WTC11 (cell line): ENCODE measurements at regions not wholly inside any gene's neighbourhood (a gene's known extent, or its start where the extent isn't known, plus 50 kb on each side); places are given as distances from the start of the nearest gene placed in this dataset.

Source experiments
- ATAC-seq: fragments of 200-7000 bp; cut with Tn5 transposase; 2 replicates; pipeline ENCODE4 v1.10.0; 2021; ENCODE audit warnings: mild to moderate bottlenecking, moderate library complexity
- CTCF ChIA-PET: fragments of 300-600 bp; sonication (Branson Sonifier 250); formaldehyde crosslinking; loops from one replicate; lab custom pipeline; 2021; ENCODE audit warnings: antibody characterized with exemption; lab: Charles Lee
- POLR2A ChIA-PET: fragments of 350-600 bp; sonication (Branson Sonifier 250); formaldehyde crosslinking; loops from one replicate; lab custom pipeline; 2021; ENCODE audit warnings: antibody characterized with exemption; lab: Charles Lee
- DNase-seq: peaks from one replicate; pipeline ENCODE4 v3.0.0; 2021; ENCODE audit warnings: low spot score
- H3K27ac Mint-ChIP-seq: 2 replicates; pipeline ENCODE4 v1.8.0; 2021; ENCODE audit warnings: mixed read lengths
- H3K27me3 Mint-ChIP-seq: 2 replicates; pipeline ENCODE4 v1.8.0; 2021; ENCODE audit warnings: low read depth, mild to moderate bottlenecking, moderate library complexity, mixed read lengths
- H3K36me3 Mint-ChIP-seq: 2 replicates; pipeline ENCODE4 v1.8.0; 2021; ENCODE audit warnings: mixed read lengths
- H3K4me1 Mint-ChIP-seq: 2 replicates; pipeline ENCODE4 v1.8.0; 2022; ENCODE audit warnings: mixed read lengths
- H3K4me3 Mint-ChIP-seq: 2 replicates; pipeline ENCODE4 v1.8.0; 2021; ENCODE audit warnings: mild to moderate bottlenecking, moderate library complexity, mixed read lengths
- H3K9me3 Mint-ChIP-seq: 2 replicates; pipeline ENCODE4 v1.8.0; 2021; ENCODE audit warnings: mixed read lengths
- AR ChIP-seq: fragments of 250-450 bp; sonication (Bioruptor Pico); IDR thresholded peaks from 2 replicates; pipeline ENCODE4 v1.9.0; 2021; ENCODE audit warnings: mild to moderate bottlenecking
- ATF3 ChIP-seq: sonication (generic); formaldehyde crosslinking; conservative IDR thresholded peaks from 2 replicates; pipeline ENCODE4 v1.8.1; 2022; ENCODE audit warnings: mild to moderate bottlenecking, missing genetic modification reagents
- E2F1 ChIP-seq: sonication (generic); formaldehyde crosslinking; IDR thresholded peaks from 2 replicates; pipeline ENCODE4 v1.8.0; 2022; ENCODE audit warnings: mild to moderate bottlenecking, missing genetic modification reagents
- ERG ChIP-seq: fragments of 250-450 bp; sonication (Bioruptor Pico); IDR thresholded peaks from 2 replicates; pipeline ENCODE4 v1.8.0; 2021; ENCODE audit warnings: mild to moderate bottlenecking
- ESRRA ChIP-seq: sonication (generic); formaldehyde crosslinking; IDR thresholded peaks from 2 replicates; pipeline ENCODE4 v1.8.1; 2022; ENCODE audit warnings: mild to moderate bottlenecking, missing genetic modification reagents, borderline replicate concordance
- HMGA2 ChIP-seq: fragments of 250-450 bp; sonication (Bioruptor Pico); IDR thresholded peaks from 2 replicates; pipeline ENCODE4 v1.4.0; 2021; ENCODE audit warnings: mild to moderate bottlenecking, moderate library complexity
- NFYB ChIP-seq: sonication (generic); formaldehyde crosslinking; conservative IDR thresholded peaks from 2 replicates; pipeline ENCODE4 v1.8.0; 2022; ENCODE audit warnings: low read depth, missing genetic modification reagents
- NR1H2 ChIP-seq: sonication (generic); formaldehyde crosslinking; IDR thresholded peaks from 2 replicates; pipeline ENCODE4 v1.9.0; 2021; ENCODE audit warnings: mild to moderate bottlenecking, moderate library complexity, missing genetic modification reagents
- OVOL2 ChIP-seq: fragments of 250-450 bp; sonication (Bioruptor Pico); IDR thresholded peaks from 2 replicates; pipeline ENCODE4 v1.9.0; 2021; ENCODE audit warnings: mild to moderate bottlenecking, borderline replicate concordance
- PREB ChIP-seq: sonication (generic); formaldehyde crosslinking; IDR thresholded peaks from 2 replicates; pipeline ENCODE4 v1.8.1; 2022; ENCODE audit warnings: mild to moderate bottlenecking, missing genetic modification reagents, moderate library complexity, borderline replicate concordance
- RELA ChIP-seq: sonication (generic); formaldehyde crosslinking; IDR thresholded peaks from 2 replicates; pipeline ENCODE4 v1.8.1; 2022; ENCODE audit warnings: missing genetic modification reagents, mild to moderate bottlenecking, borderline replicate concordance
- SP1 ChIP-seq: sonication (generic); formaldehyde crosslinking; conservative IDR thresholded peaks from 2 replicates; pipeline ENCODE4 v1.8.1; 2022; ENCODE audit warnings: missing genetic modification reagents
- STAT6 ChIP-seq: sonication (generic); formaldehyde crosslinking; conservative IDR thresholded peaks from 2 replicates; pipeline ENCODE4 v1.8.1; 2023; ENCODE audit warnings: mild to moderate bottlenecking, low read depth, missing genetic modification reagents, moderate library complexity
- TEAD1 ChIP-seq: sonication (generic); formaldehyde crosslinking; IDR thresholded peaks from 2 replicates; pipeline ENCODE4 v1.8.0; 2022; ENCODE audit warnings: mild to moderate bottlenecking, missing genetic modification reagents
- TP53 ChIP-seq: sonication (generic); formaldehyde crosslinking; IDR thresholded peaks from 2 replicates; pipeline ENCODE4 v1.8.1; 2023; ENCODE audit warnings: mild to moderate bottlenecking, missing genetic modification reagents
- ZNF232 ChIP-seq: sonication (generic); formaldehyde crosslinking; IDR thresholded peaks from 2 replicates; pipeline ENCODE4 v1.8.0; 2022; ENCODE audit warnings: mild to moderate bottlenecking, missing genetic modification reagents
- ZNF281 ChIP-seq: sonication (generic); formaldehyde crosslinking; IDR thresholded peaks from 2 replicates; pipeline ENCODE4 v1.8.0; 2023; ENCODE audit warnings: mild to moderate bottlenecking, missing genetic modification reagents
- ZNF416 ChIP-seq: fragments of 250-450 bp; sonication (Bioruptor Pico); IDR thresholded peaks from 2 replicates; pipeline ENCODE4 v1.9.0; 2021; ENCODE audit warnings: mild to moderate bottlenecking, inconsistent platforms
- ZNF423 ChIP-seq: fragments of 250-450 bp; sonication (Bioruptor Pico); IDR thresholded peaks from 2 replicates; pipeline ENCODE4 v2.1.2; 2022; ENCODE audit warnings: mild to moderate bottlenecking, moderate library complexity
- ZNF671 ChIP-seq: fragments of 250-450 bp; sonication (Bioruptor Pico); IDR thresholded peaks from 2 replicates; pipeline ENCODE4 v1.8.0; 2021; ENCODE audit warnings: mild to moderate bottlenecking

GRCh38 chr4:177239477-177239876, 70.2 kb upstream of the NEIL3 start:
- ATAC-seq (no peak), DNase-seq (no peak)
- H3K9me3 Mint-ChIP-seq = peaks cover 9% of the 10 kb centered on the region
- H3K27ac Mint-ChIP-seq = no peak overlapping the region
- H3K27me3 Mint-ChIP-seq = no peaks in the 10 kb centered on the region
- H3K4me3 Mint-ChIP-seq = no peak overlapping the region
- CTCF ChIA-PET = interaction anchor here (1.3 kb wide), 1 partner anchor 192 kb away, joined by 4 read pairs; no protein-coding TSS in a partner anchor
- POLR2A ChIA-PET = interaction anchor here (0.6 kb wide), 1 partner anchor 25 kb away, joined by 3 read pairs; no protein-coding TSS in a partner anchor
- no peaks in the 10 kb centered on the region for H3K36me3 Mint-ChIP-seq
- TF ChIP-seq AR (CRISPR knock-in tag) = no peak
- TF ChIP-seq SP1 (CRISPR knock-in tag) = no peak
- no peak for TF ChIP-seq PREB (CRISPR knock-in tag)
- no peak for TF ChIP-seq ZNF671 (CRISPR knock-in tag)
- no peak for TF ChIP-seq OVOL2 (CRISPR knock-in tag)
- TF ChIP-seq ERG (CRISPR knock-in tag) = no peak
- no peak for TF ChIP-seq ZNF232
- H3K4me1 Mint-ChIP-seq = no peaks in the 10 kb centered on the region

GRCh38 chr4:177239878-177240277, 69.8 kb upstream of the NEIL3 start:
- Mint-ChIP-seq H3K4me3 (no peak overlapping the region), H3K27ac (no peak overlapping the region), H3K27me3 (no peaks in the 10 kb centered on the region), H3K4me1 (no peaks in the 10 kb centered on the region), H3K9me3 (peaks cover 9% of the 10 kb centered on the region), H3K36me3 (no peaks in the 10 kb centered on the region)
- TF ChIP-seq RELA (CRISPR knock-in tag) = no peak
- TF ChIP-seq ZNF416 (CRISPR knock-in tag) = no peak
- CTCF ChIA-PET = interaction anchor here (1.3 kb wide), 1 partner anchor 193 kb away, joined by 4 read pairs; no protein-coding TSS in a partner anchor
- no peak for ATAC-seq
- POLR2A ChIA-PET = no interaction called here
- DNase-seq = no peak

GRCh38 chr4:177242651-177243286, 66.9 kb upstream of the NEIL3 start:
- Mint-ChIP-seq H3K27ac (no peak overlapping the region), H3K4me3 (no peak overlapping the region), H3K27me3 (no peaks in the 10 kb centered on the region), H3K36me3 (no peaks in the 10 kb centered on the region), H3K9me3 (peaks cover 9% of the 10 kb centered on the region), H3K4me1 (no peaks in the 10 kb centered on the region)
- POLR2A ChIA-PET = no interaction called here
- ATAC-seq (no peak), DNase-seq (no peak)
- CTCF ChIA-PET = interaction anchor here (0.7 kb wide), 1 partner anchor 115 kb away, joined by 3 read pairs; no protein-coding TSS in a partner anchor
- TF ChIP-seq E2F1 (CRISPR knock-in tag) (no peak), ZNF281 (CRISPR knock-in tag) (no peak), STAT6 (CRISPR knock-in tag) (no peak), ESRRA (CRISPR knock-in tag) (no peak), ATF3 (no peak), HMGA2 (CRISPR knock-in tag) (no peak), OVOL2 (CRISPR knock-in tag) (no peak), NFYB (CRISPR knock-in tag) (no peak), TEAD1 (CRISPR knock-in tag) (no peak), TP53 (CRISPR knock-in tag) (no peak), ZNF423 (no peak), NR1H2 (CRISPR knock-in tag) (no peak)
